Osteoblast (primary cell): ENCODE measurements at regions not wholly inside any gene's neighbourhood (a gene's known extent, or its start where the extent isn't known, plus 50 kb on each side); places are given as distances from the start of the nearest gene placed in this dataset.
"Not testable (repeated sequence)": the region's sequence is repeated elsewhere in the genome, so short reads cannot be mapped to it uniquely, and the experiment has no call there.

ENCODE experiments used
- DNase-seq: peaks from one replicate; pipeline ENCODE4 v3.0.0; 2011; ENCODE audit warnings: low spot score, mixed read lengths; ENCODE audit not compliant: insufficient read length; ENCODE audit errors: missing footprints
- H2AFZ ChIP-seq: 2 replicates; pipeline ENCODE4 v1.6.0; 2011; ENCODE audit warnings: mild to moderate bottlenecking, low read length
- H3K27ac ChIP-seq: 2 replicates; pipeline ENCODE4 v1.5.1; 2011; ENCODE audit warnings: mild to moderate bottlenecking, low read depth, low read length, moderate library complexity
- H3K27me3 ChIP-seq: 2 replicates; pipeline ENCODE4 v1.6.0; 2012; ENCODE audit warnings: mild to moderate bottlenecking, control low read depth, inconsistent platforms, low read length, moderate library complexity; ENCODE audit not compliant: insufficient read depth
- H3K36me3 ChIP-seq: 2 replicates; pipeline ENCODE4 v1.5.1; 2011; ENCODE audit warnings: mild to moderate bottlenecking, low read length, control low read depth, moderate library complexity; ENCODE audit not compliant: insufficient read depth
- H3K4me1 ChIP-seq: 2 replicates; pipeline ENCODE4 v1.5.1; 2011; ENCODE audit warnings: mild to moderate bottlenecking, low read length, control low read depth, moderate library complexity; ENCODE audit not compliant: insufficient read depth
- H3K4me2 ChIP-seq: 2 replicates; pipeline ENCODE4 v1.6.0; 2011; ENCODE audit warnings: mild to moderate bottlenecking, low read length; ENCODE audit not compliant: insufficient read depth
- H3K4me3 ChIP-seq: fragments of 200-600 bp; sonication (generic); 3 replicates; pipeline ENCODE4 v1.5.1; 2012; ENCODE audit warnings: mild to moderate bottlenecking, low read length, inconsistent platforms; ENCODE audit not compliant: insufficient read depth
- H3K79me2 ChIP-seq: 2 replicates; pipeline ENCODE4 v1.6.0; 2012; ENCODE audit warnings: mild to moderate bottlenecking, low read length, control low read depth, inconsistent platforms; ENCODE audit not compliant: insufficient read depth
- H3K9me3 ChIP-seq: 2 replicates; pipeline ENCODE4 v1.5.1; 2011; ENCODE audit warnings: low read depth, low read length, control low read depth
- H4K20me1 ChIP-seq: 2 replicates; pipeline ENCODE4 v1.6.0; 2012; ENCODE audit warnings: mild to moderate bottlenecking, low read length, control low read depth; ENCODE audit not compliant: insufficient read depth
- TF ChIP-seq, protein P1 (sequence below): IDR thresholded peaks from 2 replicates; pipeline ENCODE4 v1.5.1; 2011; ENCODE audit warnings: mild to moderate bottlenecking, low read depth, low read length, moderate library complexity; ENCODE audit errors: extremely low read depth

DNA sequence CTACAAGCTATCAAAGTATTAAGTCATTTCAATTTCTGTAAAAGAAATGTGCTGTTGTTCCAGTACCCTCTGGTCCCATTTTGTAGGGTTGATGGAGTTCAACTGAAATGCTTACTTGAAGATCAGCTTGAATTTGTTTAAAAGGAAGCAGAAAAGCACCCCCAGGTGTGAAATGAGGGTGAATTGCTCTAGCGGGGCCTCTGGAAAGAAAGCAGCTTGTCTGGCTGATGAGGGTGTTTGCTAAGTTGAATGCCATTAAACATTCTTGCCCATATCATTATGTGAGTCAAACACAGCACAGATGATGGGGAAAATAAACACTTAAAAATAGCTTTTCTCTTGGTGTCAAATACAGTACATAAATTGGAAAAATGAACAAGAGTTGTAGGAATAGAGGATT is 280.3 kb downstream of the RAB38 start:
- no peaks in the 10 kb centered on the region for H3K4me1 ChIP-seq
- H3K4me3 ChIP-seq = no peak overlapping the region
- no peaks in the 10 kb centered on the region for H3K9me3 ChIP-seq
- no peak overlapping the region for H3K4me2 ChIP-seq
- H3K27me3 ChIP-seq = no peaks in the 10 kb centered on the region
- H3K36me3 ChIP-seq = no peaks in the 10 kb centered on the region
- TF ChIP-seq, protein P1, sequence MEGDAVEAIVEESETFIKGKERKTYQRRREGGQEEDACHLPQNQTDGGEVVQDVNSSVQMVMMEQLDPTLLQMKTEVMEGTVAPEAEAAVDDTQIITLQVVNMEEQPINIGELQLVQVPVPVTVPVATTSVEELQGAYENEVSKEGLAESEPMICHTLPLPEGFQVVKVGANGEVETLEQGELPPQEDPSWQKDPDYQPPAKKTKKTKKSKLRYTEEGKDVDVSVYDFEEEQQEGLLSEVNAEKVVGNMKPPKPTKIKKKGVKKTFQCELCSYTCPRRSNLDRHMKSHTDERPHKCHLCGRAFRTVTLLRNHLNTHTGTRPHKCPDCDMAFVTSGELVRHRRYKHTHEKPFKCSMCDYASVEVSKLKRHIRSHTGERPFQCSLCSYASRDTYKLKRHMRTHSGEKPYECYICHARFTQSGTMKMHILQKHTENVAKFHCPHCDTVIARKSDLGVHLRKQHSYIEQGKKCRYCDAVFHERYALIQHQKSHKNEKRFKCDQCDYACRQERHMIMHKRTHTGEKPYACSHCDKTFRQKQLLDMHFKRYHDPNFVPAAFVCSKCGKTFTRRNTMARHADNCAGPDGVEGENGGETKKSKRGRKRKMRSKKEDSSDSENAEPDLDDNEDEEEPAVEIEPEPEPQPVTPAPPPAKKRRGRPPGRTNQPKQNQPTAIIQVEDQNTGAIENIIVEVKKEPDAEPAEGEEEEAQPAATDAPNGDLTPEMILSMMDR = no peak
- DNase-seq = no peak
- H3K27ac ChIP-seq = no peak overlapping the region
- H3K79me2 ChIP-seq = no peaks in the 10 kb centered on the region
- H4K20me1 ChIP-seq = no peaks in the 10 kb centered on the region
- H2AFZ ChIP-seq = no peak overlapping the region

DNA sequence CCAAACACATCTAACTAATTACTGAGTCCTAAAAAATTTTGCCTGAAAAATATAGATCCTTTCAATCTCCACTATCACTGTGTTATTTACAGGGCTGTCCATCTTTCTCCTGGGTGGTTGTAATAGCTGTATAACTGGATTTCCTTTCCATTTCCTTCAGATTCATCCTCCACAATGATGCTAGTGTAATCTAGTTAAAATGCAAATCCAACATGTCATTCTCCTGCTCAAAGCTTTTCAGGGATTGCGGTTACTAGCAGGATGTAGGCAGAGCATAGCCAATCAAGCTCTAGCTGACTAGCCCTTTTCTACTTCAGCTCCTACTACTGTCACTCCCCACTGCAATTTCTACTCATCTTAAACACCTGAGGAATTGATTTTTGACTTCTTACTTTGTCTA is 283.0 kb downstream of the RAB38 start:
- DNase-seq = no peak
- no peaks in the 10 kb centered on the region for H3K36me3 ChIP-seq
- TF ChIP-seq, protein P1 = no peak
- H3K4me3 ChIP-seq = no peak overlapping the region
- no peaks in the 10 kb centered on the region for H3K9me3 ChIP-seq
- no peaks in the 10 kb centered on the region for H3K27me3 ChIP-seq
- no peak overlapping the region for H3K27ac ChIP-seq
- H3K4me2 ChIP-seq = no peak overlapping the region
- no peak overlapping the region for H2AFZ ChIP-seq
- no peaks in the 10 kb centered on the region for H4K20me1 ChIP-seq
- H3K4me1 ChIP-seq = no peaks in the 10 kb centered on the region
- no peaks in the 10 kb centered on the region for H3K79me2 ChIP-seq

DNA sequence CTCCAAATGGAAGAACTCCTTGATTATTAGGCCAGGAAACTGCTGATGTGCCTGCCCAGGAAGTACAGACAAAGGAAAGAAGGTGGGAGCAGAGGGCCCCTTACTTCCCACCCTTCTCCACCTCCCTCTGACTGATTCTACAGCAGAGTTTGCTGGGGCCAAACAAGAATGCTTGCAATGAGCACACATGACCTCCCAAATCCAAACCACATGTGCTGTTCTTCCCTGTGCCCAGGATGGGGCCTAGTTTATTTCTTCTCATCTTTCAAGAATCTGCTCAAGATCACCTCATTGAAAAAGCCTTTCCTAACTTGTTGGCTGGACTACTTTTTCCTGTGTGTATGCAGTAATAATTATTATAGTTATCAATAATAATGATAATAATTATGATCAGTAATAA is 286.1 kb downstream of the RAB38 start:
- Histone ChIP-seq H3K9me3 (no peaks in the 10 kb centered on the region), H2AFZ (no peak overlapping the region), H3K27me3 (no peaks in the 10 kb centered on the region), H3K4me2 (no peak overlapping the region), H3K79me2 (no peaks in the 10 kb centered on the region), H3K4me3 (no peak overlapping the region), H3K4me1 (no peaks in the 10 kb centered on the region), H4K20me1 (no peaks in the 10 kb centered on the region), H3K27ac (no peak overlapping the region), H3K36me3 (no peaks in the 10 kb centered on the region)
- TF ChIP-seq, protein P1 = no peak
- DNase-seq = no peak

DNA sequence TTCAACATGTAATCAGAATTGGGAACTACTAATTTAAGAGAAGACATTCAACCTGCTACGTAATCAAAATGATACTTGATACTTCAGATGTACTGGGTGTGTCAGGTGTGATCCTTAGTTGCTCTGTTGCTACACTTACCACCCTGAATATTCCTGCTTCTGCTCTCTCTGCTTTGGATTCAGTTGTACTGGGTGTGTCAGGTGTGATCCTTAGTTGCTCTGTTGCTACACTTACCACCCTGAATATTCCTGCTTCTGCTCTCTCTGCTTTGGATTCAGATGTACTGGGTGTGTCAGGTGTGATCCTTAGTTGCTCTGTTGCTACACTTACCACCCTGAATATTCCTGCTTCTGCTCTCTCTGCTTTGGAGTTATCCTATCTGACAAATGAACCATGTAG is 290.2 kb downstream of the RAB38 start:
- not testable (repeated sequence) for H3K9me3 ChIP-seq, H3K36me3 ChIP-seq, H3K27me3 ChIP-seq, H2AFZ ChIP-seq, H3K27ac ChIP-seq, DNase-seq, H3K4me3 ChIP-seq, H4K20me1 ChIP-seq, H3K4me1 ChIP-seq, H3K79me2 ChIP-seq, H3K4me2 ChIP-seq

GRCh38 chr11:87879118-87879517 is 296.1 kb downstream of the RAB38 start:
- no peak overlapping the region for H3K27ac ChIP-seq
- H3K9me3 ChIP-seq = no peaks in the 10 kb centered on the region
- no peak overlapping the region for H3K4me2 ChIP-seq
- H3K4me3 ChIP-seq = no peak overlapping the region
- H4K20me1 ChIP-seq = no peaks in the 10 kb centered on the region
- no peaks in the 10 kb centered on the region for H3K79me2 ChIP-seq
- TF ChIP-seq, protein P1 = no peak
- no peaks in the 10 kb centered on the region for H3K4me1 ChIP-seq
- H2AFZ ChIP-seq = no peak overlapping the region
- DNase-seq = no peak
- no peaks in the 10 kb centered on the region for H3K36me3 ChIP-seq
- H3K27me3 ChIP-seq = no peaks in the 10 kb centered on the region
